ES-I3 (cell line): ENCODE measurements at regions not wholly inside any gene's neighbourhood (a gene's known extent, or its start where the extent isn't known, plus 50 kb on each side); places are given as distances from the start of the nearest gene placed in this dataset.
"Not testable (repeated sequence)": the region's sequence is repeated elsewhere in the genome, so short reads cannot be mapped to it uniquely, and the experiment has no call there.

ENCODE experiments used
- H3K36me3 ChIP-seq: 2 replicates; pipeline ENCODE4 v1.6.1; 2013; ENCODE audit warnings: mild to moderate bottlenecking, low read length, control low read depth, moderate library complexity; ENCODE audit not compliant: insufficient read depth
- H3K4me1 ChIP-seq: 2 replicates; pipeline ENCODE4 v1.6.1; 2013; ENCODE audit warnings: mild to moderate bottlenecking, control low read depth, low read length; ENCODE audit not compliant: insufficient read depth
- H3K9ac ChIP-seq: 2 replicates; pipeline ENCODE4 v1.6.1; 2013; ENCODE audit warnings: low read depth, mild to moderate bottlenecking, low read length, moderate library complexity
- H3K9me3 ChIP-seq: 2 replicates; pipeline ENCODE4 v1.6.1; 2013; ENCODE audit warnings: mild to moderate bottlenecking, low read length, moderate library complexity; ENCODE audit not compliant: control insufficient read depth, insufficient read depth

DNA sequence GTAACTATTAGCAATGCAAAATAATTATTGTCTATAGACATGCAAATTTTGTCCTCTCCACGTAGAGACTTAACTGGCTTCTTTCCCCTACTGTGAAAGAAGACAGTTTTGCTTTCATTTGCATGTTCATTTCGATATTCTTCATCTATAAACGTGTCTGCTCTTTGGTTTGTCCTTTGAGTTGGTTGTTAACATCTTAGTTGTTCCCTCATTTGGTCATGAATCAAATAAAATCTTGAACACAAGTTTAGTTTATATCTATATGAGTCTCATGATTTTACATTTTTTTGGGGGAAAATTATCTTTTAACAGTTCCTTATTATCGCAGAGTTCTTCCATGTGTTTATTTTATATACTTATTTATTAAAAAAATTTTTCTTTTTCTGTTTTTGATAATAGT lies 214.4 kb downstream of the UTP18 start:
- no peak overlapping the region for H3K9ac ChIP-seq
- H3K9me3 ChIP-seq: no peaks in the 10 kb centered on the region
- H3K36me3 ChIP-seq: no peaks in the 10 kb centered on the region
- H3K4me1 ChIP-seq: peaks cover 6% of the 10 kb centered on the region; the same call in 1 of the 2 replicates

DNA sequence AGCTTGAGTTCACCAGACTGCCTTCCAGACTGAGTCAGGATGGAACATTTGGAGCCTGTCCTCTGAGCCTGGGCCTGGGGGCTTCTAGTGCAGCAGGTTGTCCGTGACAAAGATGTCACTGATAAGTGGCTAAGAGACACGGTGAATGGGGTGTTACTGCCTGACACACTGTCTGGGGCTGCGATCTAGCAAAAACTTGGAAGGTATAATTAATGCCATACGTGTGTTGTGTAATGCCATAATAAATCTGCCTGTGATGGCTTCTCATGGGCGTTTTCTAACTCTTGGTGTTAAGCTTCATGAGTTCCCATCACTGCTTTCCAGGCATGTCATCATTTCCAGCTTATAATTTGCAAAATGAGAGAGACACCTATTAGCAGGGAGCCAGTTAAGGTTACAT lies 215.4 kb downstream of the UTP18 start:
- H3K4me1 ChIP-seq: peaks cover 6% of the 10 kb centered on the region; the same call in 1 of the 2 replicates
- H3K36me3 ChIP-seq: no peaks in the 10 kb centered on the region
- no peak overlapping the region for H3K9ac ChIP-seq
- H3K9me3 ChIP-seq: no peaks in the 10 kb centered on the region

DNA sequence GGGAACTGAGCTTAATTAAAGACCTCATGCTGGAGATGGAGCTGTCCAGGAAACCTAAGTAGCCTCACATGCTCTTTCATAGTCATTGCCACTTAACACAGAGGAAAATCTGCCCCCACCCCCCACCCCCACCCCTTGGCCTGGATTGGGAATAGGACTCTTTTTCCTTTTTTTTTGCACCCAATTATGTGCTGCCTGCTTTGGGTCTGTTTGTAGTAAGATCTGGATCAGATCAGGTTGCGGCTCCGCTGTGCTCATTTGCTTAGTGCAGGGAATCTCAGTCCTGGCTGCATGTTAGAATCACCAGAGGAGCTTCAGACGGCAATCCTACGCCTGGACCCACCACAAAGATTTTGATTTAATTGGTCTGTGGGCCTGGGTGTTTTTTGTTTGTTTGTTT lies 219.0 kb downstream of the UTP18 start:
- H3K4me1 ChIP-seq: peaks cover 4% of the 10 kb centered on the region; the same call in 1 of the 2 replicates
- no peak overlapping the region for H3K9ac ChIP-seq
- no peaks in the 10 kb centered on the region for H3K9me3 ChIP-seq
- H3K36me3 ChIP-seq: no peaks in the 10 kb centered on the region

DNA sequence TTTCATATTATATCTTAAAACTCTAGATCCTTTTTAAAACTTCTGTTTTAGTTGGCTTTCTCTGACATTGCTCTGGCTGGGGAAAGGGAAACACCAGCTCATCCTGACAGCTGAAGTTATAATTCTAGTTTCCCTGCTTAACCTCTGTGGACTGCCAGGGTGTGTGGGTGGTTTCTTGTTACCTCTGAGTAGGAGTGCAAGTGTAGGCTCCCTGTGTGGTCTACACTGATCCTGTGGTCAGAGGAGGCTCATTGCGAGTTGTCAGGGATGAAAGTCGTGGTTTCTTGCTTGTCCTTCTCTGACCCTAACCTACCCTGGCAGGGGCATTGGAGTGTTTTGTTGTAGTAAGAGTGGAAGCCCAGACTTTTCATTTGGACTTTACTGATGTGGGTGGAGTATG lies 221.0 kb downstream of the UTP18 start:
- no peaks in the 10 kb centered on the region for H3K9me3 ChIP-seq
- H3K9ac ChIP-seq: no peak overlapping the region
- H3K4me1 ChIP-seq: no peaks in the 10 kb centered on the region
- no peaks in the 10 kb centered on the region for H3K36me3 ChIP-seq

DNA sequence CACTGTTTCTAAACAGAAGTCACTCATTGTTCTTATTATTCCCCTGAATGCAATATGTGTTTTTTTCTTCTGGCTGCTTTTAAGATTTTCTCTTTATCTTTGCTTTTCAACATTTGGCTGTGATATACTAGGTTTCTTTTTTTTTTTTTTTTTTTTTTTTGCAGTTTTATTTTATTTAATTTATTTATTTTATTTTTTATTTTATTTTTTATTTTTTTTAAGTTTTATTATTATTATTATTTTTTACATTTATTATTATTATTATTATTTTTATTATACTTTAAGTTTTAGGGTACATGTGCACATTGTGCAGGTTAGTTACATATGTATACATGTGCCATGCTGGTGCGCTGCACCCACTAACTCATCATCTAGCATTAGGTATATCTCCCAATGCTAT lies 221.9 kb downstream of the UTP18 start:
- not testable (repeated sequence) for H3K4me1 ChIP-seq, H3K9me3 ChIP-seq, H3K9ac ChIP-seq, H3K36me3 ChIP-seq

DNA sequence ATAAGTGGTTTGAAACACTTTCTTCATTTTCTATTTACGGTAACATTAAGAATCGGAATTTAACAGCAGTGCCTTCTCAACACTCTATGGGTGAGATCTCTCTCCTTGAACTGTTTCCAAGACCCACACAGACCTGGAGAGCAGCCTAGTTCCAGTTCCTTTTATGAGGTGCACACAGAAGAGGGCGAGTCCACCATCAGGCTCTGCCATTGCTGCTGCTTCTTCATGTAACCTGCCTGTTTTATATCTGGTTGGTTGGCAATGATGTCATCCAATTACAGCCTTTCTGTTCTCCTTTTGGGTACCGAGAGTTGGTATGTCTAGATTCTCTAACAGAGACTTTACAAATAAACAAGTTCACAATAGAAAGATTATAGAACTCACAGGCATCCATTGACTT lies 225.7 kb downstream of the UTP18 start:
- Histone ChIP-seq H3K4me1 (no peaks in the 10 kb centered on the region), H3K9me3 (no peaks in the 10 kb centered on the region; the same call in 1 of the 2 replicates), H3K9ac (no peak overlapping the region), H3K36me3 (no peaks in the 10 kb centered on the region)

DNA sequence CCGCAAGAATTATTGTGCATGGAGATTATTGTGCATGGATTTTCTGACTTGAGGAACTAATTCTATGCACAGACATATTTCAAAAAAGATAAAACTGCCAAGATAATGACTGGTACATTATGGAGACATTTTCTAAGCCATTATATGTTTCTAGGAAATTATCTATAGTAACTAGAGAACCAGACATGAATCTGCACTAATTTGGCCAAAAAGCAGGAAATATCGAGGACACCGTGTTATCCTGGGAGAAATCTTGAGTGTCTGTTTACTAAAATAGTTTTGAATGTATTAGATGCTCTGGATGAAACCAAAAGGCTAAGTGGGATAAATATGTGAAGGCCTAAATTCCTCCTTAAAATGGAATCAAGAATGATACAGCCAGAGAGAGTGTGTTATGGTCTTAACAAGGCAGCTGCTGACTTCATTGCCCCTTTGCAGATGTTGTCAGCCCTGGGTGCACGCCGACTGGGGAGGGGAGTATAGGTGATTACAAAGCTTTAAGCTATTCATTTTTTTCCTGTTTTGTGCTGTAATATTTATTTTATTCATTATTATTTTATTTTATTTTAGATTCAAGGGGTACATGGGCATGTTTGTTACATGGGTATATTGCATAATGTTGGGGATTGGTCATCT lies 226.7 kb downstream of the UTP18 start:
- no peaks in the 10 kb centered on the region for H3K36me3 ChIP-seq
- H3K9me3 ChIP-seq: no peaks in the 10 kb centered on the region; the same call in 1 of the 2 replicates
- H3K4me1 ChIP-seq: no peaks in the 10 kb centered on the region
- no peak overlapping the region for H3K9ac ChIP-seq

DNA sequence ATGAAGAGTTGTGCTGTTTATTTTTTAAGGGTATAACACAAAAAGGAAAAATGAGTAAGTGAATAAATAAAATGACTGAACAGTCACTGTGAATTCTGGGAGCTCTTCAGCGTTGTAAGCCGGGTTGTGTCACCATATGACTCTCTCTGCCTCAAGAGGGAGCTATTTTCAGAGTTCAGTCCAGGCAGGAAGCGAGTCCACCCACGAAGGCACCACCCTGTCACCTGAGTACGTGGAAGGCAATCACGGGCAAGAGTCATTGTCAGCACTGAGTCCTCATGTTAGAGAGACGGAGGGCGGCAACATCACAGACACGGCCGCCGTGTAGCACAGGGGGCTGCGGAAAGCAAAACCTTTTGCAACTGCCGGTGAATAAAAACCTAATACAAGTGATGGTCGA lies 227.6 kb downstream of the UTP18 start:
- Histone ChIP-seq H3K4me1 (no peaks in the 10 kb centered on the region), H3K9me3 (no peaks in the 10 kb centered on the region; the same call in 1 of the 2 replicates), H3K36me3 (no peaks in the 10 kb centered on the region)

DNA sequence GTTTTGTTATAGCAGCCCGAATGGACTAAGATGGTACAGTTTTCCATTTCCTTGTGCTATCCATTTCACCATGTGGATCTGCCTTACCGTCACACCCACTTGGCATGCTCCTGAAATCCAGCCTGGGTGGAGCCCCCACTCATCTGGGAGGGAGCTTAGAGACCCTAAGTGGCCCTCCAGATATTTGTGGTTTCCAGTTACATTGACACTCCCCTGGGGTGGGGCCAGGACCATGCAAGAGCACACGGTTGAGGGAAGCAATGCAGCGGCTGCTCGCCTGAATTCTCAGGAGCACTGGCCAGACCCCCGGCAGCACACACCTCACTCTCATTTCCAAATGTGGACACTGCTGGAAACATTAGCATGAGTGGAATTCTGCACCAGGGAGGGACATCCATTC lies 231.1 kb downstream of the UTP18 start:
- Histone ChIP-seq H3K9me3 (no peaks in the 10 kb centered on the region; the same call in 1 of the 2 replicates), H3K4me1 (no peaks in the 10 kb centered on the region), H3K9ac (no peak overlapping the region), H3K36me3 (no peaks in the 10 kb centered on the region)

More for the DNA sequence above, 227.6 kb downstream of the UTP18 start:
- H3K9ac ChIP-seq: no peak overlapping the region; the same call in 1 of the 2 replicates

DNA sequence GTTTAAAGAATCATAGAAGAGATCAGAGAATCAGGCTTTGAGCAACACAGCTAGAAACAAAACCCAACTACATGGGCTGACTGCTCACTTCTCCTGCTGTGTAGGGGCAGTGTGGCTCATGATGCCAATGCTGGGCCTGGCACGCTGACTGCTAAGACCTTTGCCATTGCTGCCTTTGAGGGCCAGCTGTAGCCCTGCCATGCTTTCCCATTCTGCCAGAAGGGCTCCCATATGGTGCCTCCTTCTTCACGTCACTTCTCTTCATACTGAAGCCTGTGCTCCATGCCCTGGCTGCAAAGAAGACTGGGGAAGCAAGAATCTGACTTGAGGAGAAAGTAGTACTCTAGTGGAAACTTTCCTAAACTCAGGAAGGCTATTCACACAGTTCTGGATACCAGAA lies 232.9 kb downstream of the UTP18 start:
- H3K9me3 ChIP-seq: no peaks in the 10 kb centered on the region; the same call in 1 of the 2 replicates
- H3K4me1 ChIP-seq: no peaks in the 10 kb centered on the region
- no peaks in the 10 kb centered on the region for H3K36me3 ChIP-seq
- H3K9ac ChIP-seq: no peak overlapping the region

DNA sequence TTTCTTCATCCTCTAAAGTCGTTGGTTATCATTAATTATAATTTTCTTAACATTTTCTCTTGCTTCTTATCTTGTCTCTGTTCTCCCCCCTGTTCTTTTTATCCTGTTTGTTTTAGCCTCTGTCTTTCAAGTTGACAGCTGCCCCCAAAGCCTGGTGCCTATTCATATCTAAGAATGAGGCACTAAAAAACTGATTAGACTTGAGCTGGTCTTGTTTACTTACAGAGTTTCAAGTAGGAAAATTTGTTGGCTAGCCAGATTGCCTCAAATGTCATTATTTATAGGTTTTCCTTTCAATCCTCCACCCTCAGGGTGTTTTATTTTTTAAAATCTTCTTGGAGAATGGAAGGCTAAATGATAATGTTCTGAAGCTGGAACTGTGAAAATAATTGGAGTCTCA lies 236.0 kb downstream of the UTP18 start:
- no peaks in the 10 kb centered on the region for H3K4me1 ChIP-seq
- no peak overlapping the region for H3K9ac ChIP-seq
- no peaks in the 10 kb centered on the region for H3K9me3 ChIP-seq
- no peaks in the 10 kb centered on the region for H3K36me3 ChIP-seq

DNA sequence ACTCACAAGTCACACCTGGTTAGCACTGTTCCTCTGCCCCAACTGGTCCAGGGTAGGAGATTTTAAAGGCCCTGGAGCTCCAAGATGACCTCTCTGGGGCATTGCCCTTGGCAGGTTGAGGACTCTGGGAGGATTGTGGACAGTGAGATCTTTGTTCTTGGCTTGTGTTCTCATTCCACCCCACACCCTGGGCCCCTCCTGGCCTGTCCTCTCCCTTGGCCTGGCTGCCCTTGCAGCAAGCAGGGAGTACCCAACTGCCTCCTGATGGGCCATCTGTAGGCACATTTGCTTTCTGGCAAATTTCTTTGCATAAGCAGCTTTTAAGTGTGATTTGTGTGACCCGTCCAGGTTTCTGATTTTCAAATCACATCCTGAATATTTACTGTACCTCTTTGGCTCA lies 239.6 kb downstream of the UTP18 start:
- Histone ChIP-seq H3K4me1 (no peaks in the 10 kb centered on the region), H3K9me3 (no peaks in the 10 kb centered on the region), H3K9ac (no peak overlapping the region), H3K36me3 (no peaks in the 10 kb centered on the region)

DNA sequence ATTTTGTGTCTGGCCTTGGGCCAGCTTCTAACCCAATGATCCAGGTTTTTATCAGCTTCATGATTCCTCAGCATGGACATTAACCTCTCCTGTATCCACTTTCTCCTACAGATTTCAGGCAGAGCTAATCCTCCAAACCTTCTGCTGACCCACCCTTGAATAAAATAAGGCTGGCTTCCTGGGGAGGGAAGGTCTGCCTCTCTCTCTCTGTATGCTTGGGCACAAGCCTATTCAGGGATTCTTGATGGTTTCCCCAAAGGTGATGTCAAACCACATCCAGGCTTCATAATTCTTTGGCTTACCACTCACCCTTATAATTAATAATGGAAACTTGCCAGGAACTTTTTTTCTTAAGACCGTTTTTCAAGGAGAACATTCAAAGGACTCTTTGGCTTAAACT lies 240.1 kb downstream of the UTP18 start:
- H3K9me3 ChIP-seq: no peaks in the 10 kb centered on the region
- no peak overlapping the region for H3K9ac ChIP-seq

DNA sequence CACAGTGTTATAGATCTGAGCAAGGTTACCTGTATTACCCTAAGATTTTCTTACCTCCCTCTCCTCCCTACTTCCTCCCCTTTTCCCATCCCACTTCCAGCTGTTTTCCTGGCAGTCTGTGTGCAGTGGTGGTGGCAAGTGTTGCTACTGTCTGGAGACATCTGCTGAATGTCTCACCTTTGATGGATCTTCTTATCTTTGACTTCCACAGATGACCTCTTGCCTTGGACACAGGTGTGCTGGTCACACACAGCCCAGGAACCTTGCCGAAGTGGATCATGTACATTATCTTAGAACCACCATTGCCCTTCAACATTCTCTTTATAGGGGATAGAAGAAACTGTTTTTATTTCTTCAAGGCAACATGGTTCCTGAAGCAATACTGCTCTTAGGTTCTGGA lies 245.1 kb downstream of the UTP18 start:
- no peaks in the 10 kb centered on the region for H3K4me1 ChIP-seq
- no peak overlapping the region for H3K9ac ChIP-seq
- H3K36me3 ChIP-seq: no peaks in the 10 kb centered on the region
- H3K9me3 ChIP-seq: no peaks in the 10 kb centered on the region

More for the DNA sequence above, 240.1 kb downstream of the UTP18 start:
- Histone ChIP-seq H3K4me1 (no peaks in the 10 kb centered on the region), H3K36me3 (no peaks in the 10 kb centered on the region)

DNA sequence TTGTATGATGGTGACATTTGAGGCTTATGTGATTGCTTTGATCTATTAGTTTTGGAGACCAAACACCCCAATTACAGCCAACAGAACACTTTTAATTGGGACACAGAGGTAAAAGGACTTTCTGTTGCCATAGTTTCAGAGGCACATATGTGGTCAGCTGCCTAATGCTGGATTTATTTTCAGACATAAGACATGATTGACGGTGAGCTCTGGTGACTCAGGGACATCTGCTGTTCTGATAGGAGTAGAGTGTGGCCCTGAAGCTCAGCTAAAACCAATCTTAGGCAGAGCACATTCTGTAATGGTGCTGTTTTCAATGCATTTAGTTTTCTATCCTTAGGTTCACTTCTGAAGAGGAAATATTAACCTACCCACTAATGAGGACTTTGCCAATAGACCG lies 247.1 kb downstream of the UTP18 start:
- Histone ChIP-seq H3K4me1 (no peaks in the 10 kb centered on the region), H3K36me3 (no peaks in the 10 kb centered on the region), H3K9ac (no peak overlapping the region), H3K9me3 (no peaks in the 10 kb centered on the region)
